Thymus (tissue), 11 donors: ENCODE measurements at regions not wholly inside any gene's neighbourhood (a gene's known extent, or its start where the extent isn't known, plus 50 kb on each side); places are given as distances from the start of the nearest gene placed in this dataset.

Experiments
- DNase-seq, 9 donors: peaks; one replicate each; pipeline ENCODE4 v3.0.0-alpha.2; 2013; ENCODE audit warnings: low spot score in 9 of 9, low read depth in 6 of 9, missing footprints in 1 of 9
- H3K27ac ChIP-seq, 2 donors: one replicate each; pipeline ENCODE4 v1.5.1; 2013; ENCODE audit warnings: control low read depth in 1 of 2, low read depth in 1 of 2, low read length in 1 of 2, mild to moderate bottlenecking in 1 of 2, moderate library complexity in 1 of 2
- H3K27me3 ChIP-seq, 2 donors: one replicate each; pipeline ENCODE4 v1.5.1; 2013; ENCODE audit warnings: low read length in 1 of 2; ENCODE audit not compliant: control insufficient read depth in 2 of 2, insufficient read depth in 1 of 2
- H3K36me3 ChIP-seq, 2 donors: one replicate each; pipeline ENCODE4 v1.5.1; 2013; ENCODE audit warnings: low read length in 1 of 2, mild to moderate bottlenecking in 1 of 2, moderate library complexity in 1 of 2; ENCODE audit not compliant: control insufficient read depth in 2 of 2, insufficient read depth in 2 of 2
- H3K4me1 ChIP-seq, 2 donors: one replicate each; pipeline ENCODE4 v1.5.1; 2013; ENCODE audit warnings: low read length in 2 of 2; ENCODE audit not compliant: control insufficient read depth in 2 of 2, insufficient read depth in 2 of 2
- H3K4me3 ChIP-seq, 2 donors: one replicate each; pipeline ENCODE4 v1.5.1; 2013; ENCODE audit warnings: low read length in 2 of 2, control low read depth in 1 of 2, mild to moderate bottlenecking in 1 of 2
- H3K9me3 ChIP-seq, 2 donors: one replicate each; pipeline ENCODE4 v1.5.1; 2013; ENCODE audit warnings: low read length in 1 of 2, mild to moderate bottlenecking in 1 of 2; ENCODE audit not compliant: control insufficient read depth in 2 of 2, insufficient read depth in 1 of 2
- WGBS: extraction: QIAGEN DNeasy Blood & Tissue Kit; methylation state at CpG from one replicate; pipeline ENCODE4 v1.1.7; 2013; 5-methylcytosine and 5-hydroxymethylcytosine counted together
- donor health status: healthy.

GRCh38 chr5:61256474-61256873, 75.6 kb upstream of the ZSWIM6 start:
- Histone ChIP-seq H3K4me1 (no peaks in the 10 kb centered on the region), H3K27me3 (no peaks in the 10 kb centered on the region), H3K9me3 (no peaks in the 10 kb centered on the region), H3K27ac (no peak overlapping the region), H3K36me3 (no peaks in the 10 kb centered on the region), H3K4me3 (no peak overlapping the region)
- 89% methylated on average over 1 of the region's 1 CpG for WGBS
- DNase-seq: no peak

- WGBS: 99% methylated on average over 3 of the region's 3 CpGs
- H3K27ac ChIP-seq: no peak overlapping the region
Observed at GRCh38 chr5:61257421-61257820, 74.6 kb upstream of the ZSWIM6 start.

GRCh38 chr5:61261136-61261535, 70.9 kb upstream of the ZSWIM6 start:
- Histone ChIP-seq H3K4me3 (no peak overlapping the region), H3K9me3 (no peaks in the 10 kb centered on the region), H3K4me1 (no peaks in the 10 kb centered on the region), H3K36me3 (no peaks in the 10 kb centered on the region), H3K27me3 (no peaks in the 10 kb centered on the region), H3K27ac (no peak overlapping the region)
- no peak for DNase-seq

More at GRCh38 chr5:61257421-61257820, 74.6 kb upstream of the ZSWIM6 start:
- Histone ChIP-seq H3K36me3 (no peaks in the 10 kb centered on the region), H3K9me3 (no peaks in the 10 kb centered on the region), H3K27me3 (no peaks in the 10 kb centered on the region), H3K4me1 (no peaks in the 10 kb centered on the region), H3K4me3 (no peak overlapping the region)
- DNase-seq: no peak

- Histone ChIP-seq H3K9me3 (no peaks in the 10 kb centered on the region), H3K36me3 (no peaks in the 10 kb centered on the region), H3K27ac (no peak overlapping the region), H3K4me3 (no peak overlapping the region), H3K27me3 (no peaks in the 10 kb centered on the region), H3K4me1 (no peaks in the 10 kb centered on the region)
- WGBS: 96% methylated on average over 5 of the region's 5 CpGs
- no peak for DNase-seq
Observed at GRCh38 chr5:61262080-61262479, 70.0 kb upstream of the ZSWIM6 start.

- H3K4me1 ChIP-seq: no peaks in the 10 kb centered on the region
- no peak overlapping the region for H3K4me3 ChIP-seq
- 93% methylated on average over 6 of the region's 6 CpGs for WGBS
- H3K27ac ChIP-seq: no peak overlapping the region
- H3K27me3 ChIP-seq: no peaks in the 10 kb centered on the region
- H3K36me3 ChIP-seq: no peaks in the 10 kb centered on the region
- no peak for DNase-seq
- no peaks in the 10 kb centered on the region for H3K9me3 ChIP-seq
Observed at GRCh38 chr5:61263072-61263471, 69.0 kb upstream of the ZSWIM6 start.

- Histone ChIP-seq H3K4me1 (no peaks in the 10 kb centered on the region), H3K36me3 (no peaks in the 10 kb centered on the region), H3K27ac (no peak overlapping the region), H3K4me3 (no peak overlapping the region), H3K27me3 (no peaks in the 10 kb centered on the region), H3K9me3 (no peaks in the 10 kb centered on the region)
- WGBS: 55% methylated on average over 11 of the region's 11 CpGs
- DNase-seq: no peak
Observed at GRCh38 chr5:61263561-61264272, 68.3 kb upstream of the ZSWIM6 start.

GRCh38 chr5:61264273-61264661, 67.8 kb upstream of the ZSWIM6 start:
- Histone ChIP-seq H3K27me3 (no peaks in the 10 kb centered on the region), H3K27ac (no peak overlapping the region), H3K36me3 (no peaks in the 10 kb centered on the region), H3K4me1 (no peaks in the 10 kb centered on the region), H3K4me3 (no peak overlapping the region), H3K9me3 (no peaks in the 10 kb centered on the region)
- no peak for DNase-seq
- WGBS: 56% methylated on average over 4 of the region's 4 CpGs

GRCh38 chr5:61267116-61267515, 64.9 kb upstream of the ZSWIM6 start:
- 46% methylated on average over 4 of the region's 4 CpGs for WGBS
- no peaks in the 10 kb centered on the region for H3K9me3 ChIP-seq
- H3K27me3 ChIP-seq: no peaks in the 10 kb centered on the region
- no peaks in the 10 kb centered on the region for H3K36me3 ChIP-seq
- H3K4me3 ChIP-seq: no peak overlapping the region
- no peak overlapping the region for H3K27ac ChIP-seq
- H3K4me1 ChIP-seq: no peaks in the 10 kb centered on the region
- no peak for DNase-seq

- H3K4me3 ChIP-seq: no peak overlapping the region
- H3K27me3 ChIP-seq: no peaks in the 10 kb centered on the region
- WGBS: 48% methylated on average over 2 of the region's 2 CpGs
- DNase-seq: no peak
- H3K36me3 ChIP-seq: no peaks in the 10 kb centered on the region
- no peaks in the 10 kb centered on the region for H3K4me1 ChIP-seq
- no peak overlapping the region for H3K27ac ChIP-seq
- H3K9me3 ChIP-seq: no peaks in the 10 kb centered on the region
Observed at GRCh38 chr5:61268871-61269270, 63.2 kb upstream of the ZSWIM6 start.
